Gastroesophageal sphincter (tissue), 3 donors: ENCODE measurements at regions not wholly inside any gene's neighbourhood (a gene's known extent, or its start where the extent isn't known, plus 50 kb on each side); places are given as distances from the start of the nearest gene placed in this dataset.

Experiments used
- EP300 ChIP-seq: sonication (generic); formaldehyde crosslinking; IDR thresholded peaks from one replicate; pipeline ENCODE4 v1.6.1; 2017; ENCODE audit warnings: antibody characterized with exemption, mild to moderate bottlenecking
- TF ChIP-seq, protein P1 (sequence below), 4 experiments: fragments of 200-600 bp in 2 of 4; fragments of 450-650 bp in 2 of 4; sonication (generic) in 1 of 4; IDR thresholded peaks; one replicate each; pipeline ENCODE4 v1.5.1; 2017 to 2019; ENCODE audit warnings: antibody characterized with exemption in 4 of 4, mild to moderate bottlenecking in 2 of 4, moderate library complexity in 2 of 4

DNA sequence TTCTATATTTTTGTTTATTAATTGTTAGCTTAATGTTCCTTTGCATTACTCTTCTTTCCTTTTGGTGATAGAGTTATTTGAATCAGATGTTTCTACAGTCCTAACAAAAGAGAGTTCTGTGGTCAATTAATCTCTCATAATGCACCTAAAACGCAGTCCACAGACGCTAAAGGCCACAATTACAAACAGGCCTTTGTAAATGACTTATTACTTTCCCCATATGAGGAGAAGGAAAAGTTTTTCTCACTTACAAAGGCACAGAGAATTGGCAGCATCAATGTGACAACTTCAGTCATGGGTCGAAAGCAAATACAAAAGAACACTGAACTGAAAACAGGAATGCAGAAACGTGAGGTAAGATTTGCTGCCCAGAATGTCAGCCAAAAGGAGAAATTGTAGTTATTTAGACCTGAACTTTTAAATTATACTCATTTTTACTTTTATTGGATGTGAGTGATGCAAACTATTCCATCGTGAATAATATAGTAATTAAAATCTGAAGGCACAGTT, 142.0 kb upstream of the SYT10 start:
- TF ChIP-seq, protein P1, sequence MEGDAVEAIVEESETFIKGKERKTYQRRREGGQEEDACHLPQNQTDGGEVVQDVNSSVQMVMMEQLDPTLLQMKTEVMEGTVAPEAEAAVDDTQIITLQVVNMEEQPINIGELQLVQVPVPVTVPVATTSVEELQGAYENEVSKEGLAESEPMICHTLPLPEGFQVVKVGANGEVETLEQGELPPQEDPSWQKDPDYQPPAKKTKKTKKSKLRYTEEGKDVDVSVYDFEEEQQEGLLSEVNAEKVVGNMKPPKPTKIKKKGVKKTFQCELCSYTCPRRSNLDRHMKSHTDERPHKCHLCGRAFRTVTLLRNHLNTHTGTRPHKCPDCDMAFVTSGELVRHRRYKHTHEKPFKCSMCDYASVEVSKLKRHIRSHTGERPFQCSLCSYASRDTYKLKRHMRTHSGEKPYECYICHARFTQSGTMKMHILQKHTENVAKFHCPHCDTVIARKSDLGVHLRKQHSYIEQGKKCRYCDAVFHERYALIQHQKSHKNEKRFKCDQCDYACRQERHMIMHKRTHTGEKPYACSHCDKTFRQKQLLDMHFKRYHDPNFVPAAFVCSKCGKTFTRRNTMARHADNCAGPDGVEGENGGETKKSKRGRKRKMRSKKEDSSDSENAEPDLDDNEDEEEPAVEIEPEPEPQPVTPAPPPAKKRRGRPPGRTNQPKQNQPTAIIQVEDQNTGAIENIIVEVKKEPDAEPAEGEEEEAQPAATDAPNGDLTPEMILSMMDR (IDR thresholded peaks at IDR 0.05) = no peak
- no peak for TF ChIP-seq EP300
